ENCODE measurements at regions not wholly inside any gene's neighbourhood (a gene's known extent, or its start where the extent isn't known, plus 50 kb on each side); places are given as distances from the start of the nearest gene placed in this dataset.
"Not testable (repeated sequence)": the region's sequence is repeated elsewhere in the genome, so short reads cannot be mapped to it uniquely, and the experiment has no call there.

GRCh38 chr19:34085336-34085735 lies 87.0 kb upstream of the LSM14A start:
- H3K27me3 ChIP-seq (ENCODE audit: low read depth, low read length): no peaks in the 10 kb centered on the region

GRCh38 chr19:34088292-34088691 lies 84.0 kb upstream of the LSM14A start:
- Histone ChIP-seq H3K27me3 (ENCODE audit: low read depth, low read length) (no peaks in the 10 kb centered on the region), H3K9me3 (ENCODE audit: control insufficient read depth in 1 of 2, low read length in 2 of 2) (no peaks in the 10 kb centered on the region), H3K4me1 (ENCODE audit: control insufficient read depth in 1 of 2, insufficient read depth in 2 of 2, low read length in 2 of 2) (no peaks in the 10 kb centered on the region), H3K4me3 (ENCODE audit: low read depth in 1 of 2, low read length in 2 of 2) (no peak overlapping the region), H3K36me3 (ENCODE audit: control insufficient read depth in 1 of 2, insufficient read depth in 2 of 2, low read length in 2 of 2) (no peaks in the 10 kb centered on the region), H3K27ac (ENCODE audit: low read length) (no peak overlapping the region)

More at GRCh38 chr19:34085336-34085735, 87.0 kb upstream of the LSM14A start:
- no peak overlapping the region for H3K4me3 ChIP-seq (ENCODE audit: low read depth in 1 of 2, low read length in 2 of 2)
- H3K36me3 ChIP-seq (ENCODE audit: control insufficient read depth in 1 of 2, insufficient read depth in 2 of 2, low read length in 2 of 2): no peaks in the 10 kb centered on the region
- no peaks in the 10 kb centered on the region for H3K4me1 ChIP-seq (ENCODE audit: control insufficient read depth in 1 of 2, insufficient read depth in 2 of 2, low read length in 2 of 2)
- H3K27ac ChIP-seq (ENCODE audit: low read length): no peak overlapping the region
- no peaks in the 10 kb centered on the region for H3K9me3 ChIP-seq (ENCODE audit: control insufficient read depth in 1 of 2, low read length in 2 of 2)

GRCh38 chr19:34089566-34089965 lies 82.7 kb upstream of the LSM14A start:
- Histone ChIP-seq H3K36me3 (ENCODE audit: control insufficient read depth in 1 of 2, insufficient read depth in 2 of 2, low read length in 2 of 2) (no peaks in the 10 kb centered on the region), H3K27ac (ENCODE audit: low read length) (no peak overlapping the region), H3K9me3 (ENCODE audit: control insufficient read depth in 1 of 2, low read length in 2 of 2) (no peaks in the 10 kb centered on the region), H3K4me1 (ENCODE audit: control insufficient read depth in 1 of 2, insufficient read depth in 2 of 2, low read length in 2 of 2) (no peaks in the 10 kb centered on the region), H3K4me3 (ENCODE audit: low read depth in 1 of 2, low read length in 2 of 2) (no peak overlapping the region), H3K27me3 (ENCODE audit: low read depth, low read length) (no peaks in the 10 kb centered on the region)

- no peaks in the 10 kb centered on the region for H3K36me3 ChIP-seq (ENCODE audit: control insufficient read depth in 1 of 2, insufficient read depth in 2 of 2, low read length in 2 of 2)
- no peaks in the 10 kb centered on the region for H3K9me3 ChIP-seq (ENCODE audit: control insufficient read depth in 1 of 2, low read length in 2 of 2)
- H3K4me3 ChIP-seq (ENCODE audit: low read depth in 1 of 2, low read length in 2 of 2): no peak overlapping the region
- H3K27ac ChIP-seq (ENCODE audit: low read length): no peak overlapping the region
- no peaks in the 10 kb centered on the region for H3K27me3 ChIP-seq (ENCODE audit: low read depth, low read length)
- H3K4me1 ChIP-seq (ENCODE audit: control insufficient read depth in 1 of 2, insufficient read depth in 2 of 2, low read length in 2 of 2): no peaks in the 10 kb centered on the region
These were observed 77.3 kb upstream of the LSM14A start for GRCh38 chr19:34094960-34095359.

- H3K27me3 ChIP-seq (ENCODE audit: low read depth, low read length); H3K27ac ChIP-seq (ENCODE audit: low read length); H3K4me3 ChIP-seq (ENCODE audit: low read depth in 1 of 2, low read length in 2 of 2); H3K4me1 ChIP-seq (ENCODE audit: control insufficient read depth in 1 of 2, insufficient read depth in 2 of 2, low read length in 2 of 2); H3K9me3 ChIP-seq (ENCODE audit: control insufficient read depth in 1 of 2, low read length in 2 of 2); H3K36me3 ChIP-seq (ENCODE audit: control insufficient read depth in 1 of 2, insufficient read depth in 2 of 2, low read length in 2 of 2): not testable (repeated sequence)
These were observed 76.9 kb upstream of the LSM14A start for GRCh38 chr19:34095411-34095810.

- H3K4me3 ChIP-seq (ENCODE audit: low read depth in 1 of 2, low read length in 2 of 2): no peak overlapping the region
- no peaks in the 10 kb centered on the region for H3K9me3 ChIP-seq (ENCODE audit: control insufficient read depth in 1 of 2, low read length in 2 of 2)
- H3K4me1 ChIP-seq (ENCODE audit: control insufficient read depth in 1 of 2, insufficient read depth in 2 of 2, low read length in 2 of 2): no peaks in the 10 kb centered on the region
- H3K36me3 ChIP-seq (ENCODE audit: control insufficient read depth in 1 of 2, insufficient read depth in 2 of 2, low read length in 2 of 2): no peaks in the 10 kb centered on the region
- no peaks in the 10 kb centered on the region for H3K27me3 ChIP-seq (ENCODE audit: low read depth, low read length)
- H3K27ac ChIP-seq (ENCODE audit: low read length): no peak overlapping the region
These were observed 76.0 kb upstream of the LSM14A start for GRCh38 chr19:34096020-34096915.

- Histone ChIP-seq H3K9me3 (ENCODE audit: control insufficient read depth in 1 of 2, low read length in 2 of 2) (no peaks in the 10 kb centered on the region), H3K27me3 (ENCODE audit: low read depth, low read length) (no peaks in the 10 kb centered on the region), H3K4me1 (ENCODE audit: control insufficient read depth in 1 of 2, insufficient read depth in 2 of 2, low read length in 2 of 2) (no peaks in the 10 kb centered on the region), H3K36me3 (ENCODE audit: control insufficient read depth in 1 of 2, insufficient read depth in 2 of 2, low read length in 2 of 2) (no peaks in the 10 kb centered on the region), H3K27ac (ENCODE audit: low read length) (no peak overlapping the region), H3K4me3 (ENCODE audit: low read depth in 1 of 2, low read length in 2 of 2) (no peak overlapping the region)
These were observed 68.2 kb upstream of the LSM14A start for GRCh38 chr19:34104096-34104495.

- Histone ChIP-seq H3K27me3 (ENCODE audit: low read depth, low read length) (no peaks in the 10 kb centered on the region), H3K36me3 (ENCODE audit: control insufficient read depth in 1 of 2, insufficient read depth in 2 of 2, low read length in 2 of 2) (no peaks in the 10 kb centered on the region), H3K27ac (ENCODE audit: low read length) (no peak overlapping the region), H3K9me3 (ENCODE audit: control insufficient read depth in 1 of 2, low read length in 2 of 2) (no peaks in the 10 kb centered on the region), H3K4me1 (ENCODE audit: control insufficient read depth in 1 of 2, insufficient read depth in 2 of 2, low read length in 2 of 2) (no peaks in the 10 kb centered on the region), H3K4me3 (ENCODE audit: low read depth in 1 of 2, low read length in 2 of 2) (no peak overlapping the region)
These were observed 67.7 kb upstream of the LSM14A start for GRCh38 chr19:34104557-34104956.

- H3K27me3 ChIP-seq (ENCODE audit: low read depth, low read length): no peaks in the 10 kb centered on the region
- no peaks in the 10 kb centered on the region for H3K4me1 ChIP-seq (ENCODE audit: control insufficient read depth in 1 of 2, insufficient read depth in 2 of 2, low read length in 2 of 2)
- no peak overlapping the region for H3K4me3 ChIP-seq (ENCODE audit: low read depth in 1 of 2, low read length in 2 of 2)
- H3K9me3 ChIP-seq (ENCODE audit: control insufficient read depth in 1 of 2, low read length in 2 of 2): no peaks in the 10 kb centered on the region
- no peak overlapping the region for H3K27ac ChIP-seq (ENCODE audit: low read length)
- H3K36me3 ChIP-seq (ENCODE audit: control insufficient read depth in 1 of 2, insufficient read depth in 2 of 2, low read length in 2 of 2): no peaks in the 10 kb centered on the region
These were observed 62.7 kb upstream of the LSM14A start for GRCh38 chr19:34109596-34109995.

- peaks cover 0 to 3% of the 10 kb centered on the region in 2 donors for H3K4me1 ChIP-seq (ENCODE audit: control insufficient read depth in 1 of 2, insufficient read depth in 2 of 2, low read length in 2 of 2)
- H3K27me3 ChIP-seq (ENCODE audit: low read depth, low read length): no peaks in the 10 kb centered on the region
- H3K9me3 ChIP-seq (ENCODE audit: control insufficient read depth in 1 of 2, low read length in 2 of 2): no peaks in the 10 kb centered on the region
- H3K4me3 ChIP-seq (ENCODE audit: low read depth in 1 of 2, low read length in 2 of 2): no peak overlapping the region
- H3K36me3 ChIP-seq (ENCODE audit: control insufficient read depth in 1 of 2, insufficient read depth in 2 of 2, low read length in 2 of 2): no peaks in the 10 kb centered on the region
- H3K27ac ChIP-seq (ENCODE audit: low read length): no peak overlapping the region
These were observed 53.2 kb upstream of the LSM14A start for GRCh38 chr19:34118879-34119748.

GRCh38 chr19:34120141-34120540 lies 52.2 kb upstream of the LSM14A start:
- no peaks in the 10 kb centered on the region for H3K9me3 ChIP-seq (ENCODE audit: control insufficient read depth in 1 of 2, low read length in 2 of 2)
- no peaks in the 10 kb centered on the region for H3K27me3 ChIP-seq (ENCODE audit: low read depth, low read length)
- H3K4me3 ChIP-seq (ENCODE audit: low read depth in 1 of 2, low read length in 2 of 2): no peak overlapping the region
- H3K4me1 ChIP-seq (ENCODE audit: control insufficient read depth in 1 of 2, insufficient read depth in 2 of 2, low read length in 2 of 2): peaks cover 0 to 3% of the 10 kb centered on the region in 2 donors
- H3K27ac ChIP-seq (ENCODE audit: low read length): no peak overlapping the region
- H3K36me3 ChIP-seq (ENCODE audit: control insufficient read depth in 1 of 2, insufficient read depth in 2 of 2, low read length in 2 of 2): no peaks in the 10 kb centered on the region
